ENCODE measurements at regions not wholly inside any gene's neighbourhood (a gene's known extent, or its start where the extent isn't known, plus 50 kb on each side); places are given as distances from the start of the nearest gene placed in this dataset.
A peak's percentile ranks its signal among the peaks of the same experiment; 100 is the strongest.

DNA sequence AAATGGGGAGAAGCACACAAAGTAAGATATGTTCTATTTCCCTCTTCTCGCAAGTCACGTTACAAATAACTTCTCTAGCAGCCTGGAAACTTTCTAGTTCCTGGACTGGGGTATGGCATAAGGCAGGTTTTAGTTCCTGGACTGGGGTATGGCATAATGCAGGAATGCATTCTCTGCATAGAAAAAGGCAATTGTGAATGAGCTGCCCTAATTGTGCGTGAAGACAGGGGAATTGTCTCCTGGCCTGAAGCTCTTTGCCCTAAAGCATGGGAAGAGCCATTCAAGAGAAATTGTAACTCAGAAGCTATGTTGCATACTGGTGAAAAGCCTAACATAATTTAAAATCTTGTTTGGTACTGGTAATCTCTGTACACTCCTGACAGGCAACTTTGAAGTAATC lies 54.3 kb upstream of the CBLB start:
- DNase-seq (ENCODE audit: low spot score): no peak

DNA sequence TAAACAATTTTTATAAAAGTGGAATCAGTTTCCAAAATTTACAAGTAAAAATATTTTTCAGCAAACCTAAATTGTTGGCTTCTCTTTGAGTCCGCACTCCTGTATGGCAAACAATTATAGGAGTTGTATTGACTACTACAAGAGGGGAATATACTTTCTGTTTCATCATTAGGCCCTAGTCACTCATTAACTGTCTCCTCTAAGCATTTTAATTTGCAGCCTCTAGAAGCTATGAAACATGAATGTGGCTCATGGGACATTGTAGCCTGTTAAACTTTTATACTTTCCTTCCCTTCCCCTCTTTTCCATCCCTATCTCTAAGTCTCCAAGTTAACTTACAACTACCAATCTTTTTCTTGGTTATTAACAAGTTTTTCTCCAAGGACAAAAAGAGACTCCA lies 58.9 kb upstream of the CBLB start:
- no peak for DNase-seq (ENCODE audit: low spot score)

DNA sequence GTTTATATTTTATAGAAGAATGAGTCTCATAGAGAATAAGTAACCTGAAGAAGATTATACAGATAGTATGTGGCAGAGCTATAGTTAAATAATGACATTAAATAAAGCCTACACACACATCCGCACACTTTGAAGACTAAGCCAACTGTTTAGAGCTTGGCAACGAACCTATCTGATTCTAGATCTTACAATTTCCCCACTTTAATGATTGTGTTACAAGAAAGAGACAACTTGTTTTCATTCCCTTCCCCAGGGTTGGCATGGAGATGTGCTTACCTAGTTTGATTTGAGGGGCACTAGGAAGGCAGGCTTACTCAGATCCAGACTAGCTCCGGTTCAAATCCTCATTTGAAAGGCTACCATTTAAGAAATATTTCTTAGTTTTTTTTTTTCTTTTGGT lies 61.9 kb upstream of the CBLB start:
- no peak for DNase-seq (ENCODE audit: low spot score)

DNA sequence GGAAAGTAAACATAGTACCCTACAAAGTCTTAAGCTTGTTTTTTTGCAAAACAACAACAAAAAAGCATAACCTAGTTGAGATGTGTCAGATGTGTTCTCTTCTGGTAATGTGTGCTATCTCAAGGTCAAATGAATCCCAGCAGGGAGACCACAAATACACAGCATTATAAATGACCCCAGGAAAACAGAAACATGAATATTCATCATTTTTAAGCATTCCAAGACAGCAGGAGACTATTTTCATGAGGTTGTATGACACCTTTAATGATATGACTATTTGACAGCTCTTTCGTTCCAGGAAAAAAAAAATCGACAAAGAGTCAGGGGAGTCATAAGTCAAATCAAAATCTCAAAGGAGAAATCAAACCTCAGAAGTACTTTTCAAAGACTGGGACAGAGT lies 62.7 kb upstream of the CBLB start:
- no peak for DNase-seq (ENCODE audit: low spot score)

DNA sequence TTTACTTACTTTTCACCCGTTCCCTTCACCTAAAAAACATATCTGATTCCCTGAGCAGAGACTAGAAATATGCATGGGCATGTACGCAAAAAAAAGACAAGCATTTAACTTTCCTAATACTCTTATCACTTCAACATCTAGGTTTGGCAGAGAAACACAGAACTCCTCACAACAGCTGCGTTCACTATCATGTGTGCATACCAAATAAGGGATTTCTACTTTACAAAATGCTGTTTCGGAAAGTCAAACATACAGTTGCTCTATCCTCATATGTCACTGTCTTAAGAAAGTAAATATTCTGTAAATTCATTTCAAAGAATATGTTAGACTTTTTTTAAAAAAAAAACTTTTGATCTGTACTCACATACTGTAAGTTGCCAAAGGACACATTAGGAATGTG lies 65.1 kb upstream of the CBLB start:
- DNase-seq (ENCODE audit: low spot score): no peak

DNA sequence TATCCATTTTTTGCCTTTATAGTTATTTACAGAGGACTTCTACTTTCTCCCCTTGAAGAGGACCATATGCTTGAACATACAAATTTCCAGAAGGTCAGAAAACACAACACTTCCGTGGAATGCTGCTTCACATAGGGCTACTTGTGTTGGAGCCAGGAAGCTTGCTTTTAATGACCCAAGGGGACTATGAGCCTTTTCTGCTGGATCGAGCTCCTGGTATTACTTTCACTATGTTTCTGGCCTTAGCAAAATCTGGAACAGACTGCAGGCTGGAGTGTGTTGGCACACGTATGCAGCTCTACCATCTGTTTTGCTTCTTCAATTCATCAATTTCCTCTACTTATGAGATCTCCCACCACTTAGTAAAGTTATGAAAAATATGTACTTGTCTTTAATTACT lies 69.3 kb upstream of the CBLB start:
- no peak for DNase-seq (ENCODE audit: low spot score)

DNA sequence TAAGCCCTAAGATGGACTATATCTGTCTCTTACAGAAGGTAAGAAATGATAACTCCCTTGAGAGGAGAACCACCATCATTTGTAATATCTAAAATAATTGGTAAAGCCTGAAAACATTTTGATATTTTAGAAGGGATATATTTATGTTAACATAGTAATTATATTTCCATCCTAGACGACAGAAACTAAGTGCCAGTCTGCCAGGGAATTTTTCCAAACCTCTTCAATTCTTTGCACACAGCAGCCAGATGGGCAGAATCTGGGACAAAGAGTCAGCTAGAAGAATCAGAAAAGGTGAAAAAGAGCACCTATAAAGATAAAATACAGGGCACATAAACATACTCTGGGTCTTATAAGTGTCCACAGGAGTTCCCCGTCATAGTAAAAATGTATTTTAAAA lies 70.0 kb upstream of the CBLB start:
- DNase-seq (ENCODE audit: low spot score): no peak

DNA sequence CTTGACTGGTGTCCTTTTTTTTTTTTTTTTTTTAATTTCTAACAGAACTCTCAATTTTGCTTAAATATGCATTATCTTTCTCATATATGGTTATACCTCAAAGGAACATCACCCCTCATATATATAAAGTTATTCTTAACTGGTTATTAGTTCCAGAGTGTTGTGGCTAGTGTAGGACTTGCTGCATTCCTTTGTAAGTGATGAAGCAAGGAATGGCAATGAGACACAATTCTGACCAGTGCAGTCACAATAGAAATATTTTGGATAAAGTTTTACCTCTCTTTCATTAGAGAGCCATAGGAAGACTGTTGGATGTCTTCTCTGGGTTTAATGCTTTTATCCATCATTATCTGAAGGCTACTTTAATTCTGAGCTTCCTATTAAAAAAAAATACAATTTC lies 75.5 kb upstream of the CBLB start:
- DNase-seq (ENCODE audit: low spot score): peak; percentile 12

DNA sequence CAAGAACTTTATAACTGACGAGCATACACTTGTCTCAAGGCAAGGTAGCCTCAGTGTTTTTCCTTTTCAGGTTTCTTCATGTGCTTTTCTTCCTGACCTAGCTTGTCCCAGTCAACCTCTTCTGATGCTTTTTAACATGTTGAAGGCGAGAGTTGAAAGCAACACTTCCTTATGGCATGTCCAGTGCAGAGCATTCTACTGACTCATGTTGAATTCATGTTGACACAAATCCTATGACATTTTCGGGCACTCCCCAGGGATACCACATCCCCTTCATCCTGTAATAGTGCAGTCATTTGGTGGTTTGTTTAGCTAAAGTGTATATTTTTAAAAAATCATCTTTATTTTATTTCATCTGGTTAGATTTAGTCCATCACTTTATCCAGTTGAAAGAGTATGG lies 75.9 kb upstream of the CBLB start:
- peak; percentile 36 for DNase-seq (ENCODE audit: low spot score)

DNA sequence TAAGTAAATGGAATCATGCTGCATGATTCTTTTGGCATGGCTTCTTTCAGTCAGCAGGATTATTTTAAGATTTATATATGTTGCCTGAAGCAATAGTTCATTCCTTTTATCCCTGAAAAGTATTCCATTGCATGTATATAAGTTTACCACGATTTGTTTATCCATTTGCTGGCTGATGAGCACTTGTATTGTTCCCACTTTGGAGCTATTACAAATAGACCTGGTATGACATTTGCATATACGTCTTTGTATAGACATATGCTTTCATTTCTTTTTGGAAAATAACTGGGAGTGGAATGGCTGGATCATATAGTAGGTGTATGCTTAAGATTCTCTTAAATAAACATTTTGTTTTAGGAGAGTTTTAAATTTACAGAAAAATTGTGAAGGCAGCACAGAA lies 79.3 kb upstream of the CBLB start:
- no peak for DNase-seq (ENCODE audit: low spot score)

DNA sequence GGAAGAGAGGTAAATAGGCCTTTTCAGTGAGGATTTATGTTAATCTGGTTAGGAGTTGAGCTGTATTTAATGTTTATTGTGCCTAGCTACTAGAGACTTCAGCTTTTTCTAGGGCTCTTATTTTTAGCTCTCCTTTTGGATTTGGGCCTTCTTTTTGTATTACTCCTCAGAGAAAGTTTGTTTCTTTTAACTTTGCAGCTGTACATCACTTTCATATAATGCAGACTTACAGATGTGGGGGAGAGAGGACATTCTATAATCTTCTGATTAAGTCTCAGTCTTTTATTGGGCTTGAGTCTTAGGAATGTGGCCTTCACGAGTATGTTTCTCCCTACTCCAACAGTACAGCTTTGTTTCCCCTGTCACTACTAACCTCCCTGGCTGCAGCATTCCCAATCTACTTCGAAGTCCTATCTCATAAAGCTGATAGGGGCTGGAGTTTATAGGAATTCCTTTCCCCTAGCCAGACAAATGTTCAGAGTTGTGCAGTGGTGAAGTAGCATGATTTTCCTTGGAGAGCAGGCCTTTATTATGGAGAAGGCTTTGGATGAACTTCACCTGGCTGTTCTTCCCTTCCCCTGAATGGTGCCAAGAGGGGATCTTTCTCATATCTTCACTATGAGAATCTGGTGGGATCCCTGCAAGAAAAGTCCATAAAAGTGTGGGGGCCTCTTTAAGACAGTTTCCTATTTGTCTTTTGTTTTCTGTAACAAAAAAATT lies 82.2 kb upstream of the CBLB start:
- no peak for DNase-seq (ENCODE audit: low spot score)

DNA sequence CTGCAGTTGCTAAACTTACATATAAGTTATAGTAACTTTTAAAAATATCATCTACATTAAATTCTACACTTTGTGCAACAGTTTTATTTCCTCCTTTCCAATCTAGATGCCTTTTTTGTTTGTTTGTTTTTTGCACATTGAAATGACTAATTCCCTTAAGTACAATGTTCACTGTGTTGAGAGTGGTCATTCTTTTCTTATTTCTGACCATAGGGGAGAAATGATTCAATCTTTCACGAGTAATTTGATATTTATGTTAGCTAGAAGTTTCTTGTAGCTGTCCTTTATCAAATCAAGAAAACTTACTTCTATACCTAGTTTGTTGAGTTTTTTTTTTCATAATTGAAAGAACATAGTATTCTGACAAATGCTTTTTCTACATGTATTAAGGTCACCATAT lies 85.0 kb upstream of the CBLB start:
- no peak for DNase-seq (ENCODE audit: low spot score)

DNA sequence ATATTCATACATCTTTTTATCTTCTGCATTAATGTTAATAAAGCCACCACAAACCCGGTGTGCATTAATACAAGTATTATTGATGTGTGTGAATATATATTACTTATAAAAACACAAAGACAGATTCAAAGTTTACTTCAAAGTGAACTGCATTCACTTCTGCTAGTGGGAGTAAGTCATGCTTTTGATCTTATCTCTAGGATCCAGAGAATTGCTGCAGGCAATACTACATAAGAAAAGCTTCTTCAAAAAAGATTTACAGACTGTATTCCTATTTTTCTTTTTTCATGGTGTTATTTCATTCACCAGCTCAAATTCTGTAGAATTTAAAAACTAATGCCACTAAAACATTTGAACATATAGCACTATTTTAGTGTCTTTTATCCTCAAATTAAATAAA lies 87.5 kb upstream of the CBLB start:
- DNase-seq (ENCODE audit: low spot score): no peak

DNA sequence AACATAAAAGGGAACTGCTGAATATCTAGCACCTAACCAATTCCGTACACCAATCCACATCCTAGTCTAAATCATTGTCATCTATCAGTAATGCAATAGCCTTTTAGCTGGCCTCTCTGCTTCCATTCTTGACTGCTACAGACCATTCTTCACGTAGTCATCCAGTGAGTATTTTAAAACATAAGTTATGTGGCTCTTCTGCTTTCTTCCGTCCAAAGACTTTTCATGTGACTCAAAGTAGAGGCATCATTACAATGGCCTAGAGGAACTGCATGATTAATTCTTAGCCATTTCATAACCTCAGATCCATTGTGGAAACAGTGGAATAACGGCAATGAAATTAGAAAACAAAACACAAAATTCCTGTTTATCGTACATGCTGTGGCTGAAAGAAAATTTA lies 88.9 kb upstream of the CBLB start:
- DNase-seq (ENCODE audit: low spot score): no peak

DNA sequence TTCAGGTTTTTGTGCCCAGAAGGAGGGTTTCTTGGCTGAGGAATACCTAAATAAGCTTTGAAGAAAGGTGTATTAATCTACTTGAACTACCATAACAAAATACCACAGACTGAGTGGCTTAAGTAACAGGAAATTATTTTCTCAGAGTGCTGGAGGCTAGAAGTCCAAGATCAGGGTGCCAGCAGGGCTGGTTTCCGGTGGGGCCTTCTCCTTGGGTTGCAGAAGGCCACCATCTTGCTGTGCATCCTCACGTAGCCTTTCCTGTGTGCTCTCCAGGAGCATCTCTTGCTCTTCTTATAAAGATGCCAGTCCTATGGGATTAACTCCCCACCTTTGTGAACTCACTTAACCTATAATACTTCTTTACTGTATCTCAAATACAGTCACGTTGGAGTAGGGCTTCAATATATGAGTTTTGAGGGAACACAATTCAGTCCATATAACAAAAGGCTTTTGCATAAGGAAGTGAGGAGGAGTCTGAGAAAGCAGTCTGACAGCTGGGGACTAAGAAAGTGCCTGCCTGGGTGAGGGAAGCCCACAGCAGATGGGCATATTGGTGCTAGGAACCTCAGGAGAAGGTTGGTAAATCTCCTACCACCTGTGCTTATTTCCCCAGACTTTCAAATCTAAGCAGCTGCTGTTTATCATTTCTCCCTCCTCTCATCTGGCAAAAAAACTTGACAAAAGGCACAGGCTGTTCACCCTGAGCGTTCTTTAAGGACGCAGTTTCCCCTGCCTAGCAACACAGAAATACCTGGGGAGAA lies 89.6 kb upstream of the CBLB start:
- no peak for DNase-seq (ENCODE audit: low spot score)

DNA sequence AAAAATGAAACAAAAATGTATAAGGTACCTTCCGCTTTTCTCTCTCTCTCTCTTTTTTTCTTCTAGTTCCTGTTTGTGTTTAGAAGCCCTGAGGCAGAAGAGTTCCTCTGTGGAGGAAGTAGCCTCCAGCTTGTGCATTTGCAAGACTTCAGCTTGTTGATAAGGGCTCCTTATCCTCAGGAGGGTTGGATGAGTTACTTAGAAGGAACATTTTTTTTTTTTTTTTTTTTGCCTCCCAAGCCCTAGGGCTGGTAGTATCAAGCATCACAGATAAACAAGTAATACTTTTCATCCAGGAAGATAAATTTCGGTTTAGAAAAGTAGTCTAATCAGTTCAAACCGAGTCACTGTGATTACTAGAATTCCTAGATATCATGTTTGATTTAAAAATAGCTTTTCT lies 91.0 kb upstream of the CBLB start:
- DNase-seq (ENCODE audit: low spot score): no peak

DNA sequence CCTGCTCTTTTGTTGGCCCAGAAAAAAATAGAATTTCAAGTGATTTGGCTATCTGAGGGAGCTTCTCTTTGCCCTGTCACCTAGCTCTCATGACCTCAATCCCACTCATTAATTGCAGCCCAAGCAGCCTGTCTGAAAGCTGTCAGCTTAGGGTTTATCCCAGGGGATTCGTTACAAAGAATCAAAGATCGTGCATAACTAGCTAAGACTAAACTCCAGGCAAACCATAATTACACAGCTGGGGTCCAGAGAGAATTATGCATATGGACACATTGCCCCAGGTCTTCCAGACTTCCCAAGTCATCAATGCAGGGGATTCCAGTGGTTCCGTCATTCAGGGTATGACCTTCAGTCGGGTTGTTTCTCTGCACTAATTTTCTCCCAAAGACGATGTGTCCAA lies 91.6 kb upstream of the CBLB start:
- DNase-seq (ENCODE audit: low spot score): no peak

DNA sequence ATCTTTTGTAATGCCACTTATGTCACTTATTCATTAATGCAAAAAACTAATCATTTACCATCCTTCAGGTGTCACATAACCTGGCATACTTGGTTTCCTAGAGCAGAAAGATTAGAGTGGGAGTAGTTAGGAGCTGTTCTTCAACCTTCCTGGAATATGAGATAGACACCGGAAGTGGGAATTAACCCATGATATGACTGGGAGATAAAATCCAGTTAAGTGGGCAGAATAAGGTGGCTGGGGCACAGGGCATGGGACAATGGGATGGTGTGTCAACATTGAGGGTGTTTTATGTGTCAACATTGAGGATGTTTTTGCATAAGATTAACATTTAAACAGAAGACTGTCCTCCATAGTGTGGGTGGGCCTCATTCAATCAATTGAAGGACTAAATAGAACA lies 94.3 kb upstream of the CBLB start:
- DNase-seq (ENCODE audit: low spot score): no peak

DNA sequence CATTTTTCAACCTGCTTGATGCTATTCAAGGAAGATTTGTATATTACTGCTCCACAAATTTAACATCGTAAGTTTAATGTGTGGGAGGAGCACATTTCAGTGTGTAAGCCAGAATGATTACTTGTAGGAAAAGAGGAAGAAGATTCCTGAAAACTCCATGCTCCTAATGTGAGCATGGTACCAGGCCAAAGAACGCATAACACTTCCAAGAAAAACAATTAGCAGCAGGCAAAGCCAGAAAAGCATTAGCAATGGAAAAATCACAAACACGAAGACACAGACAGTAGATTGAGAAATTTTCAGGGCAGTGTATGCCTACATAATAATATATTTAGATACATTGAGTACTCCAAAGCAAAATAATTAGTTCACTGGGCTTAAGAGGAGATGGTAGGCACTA lies 96.6 kb upstream of the CBLB start:
- DNase-seq (ENCODE audit: low spot score): no peak

DNA sequence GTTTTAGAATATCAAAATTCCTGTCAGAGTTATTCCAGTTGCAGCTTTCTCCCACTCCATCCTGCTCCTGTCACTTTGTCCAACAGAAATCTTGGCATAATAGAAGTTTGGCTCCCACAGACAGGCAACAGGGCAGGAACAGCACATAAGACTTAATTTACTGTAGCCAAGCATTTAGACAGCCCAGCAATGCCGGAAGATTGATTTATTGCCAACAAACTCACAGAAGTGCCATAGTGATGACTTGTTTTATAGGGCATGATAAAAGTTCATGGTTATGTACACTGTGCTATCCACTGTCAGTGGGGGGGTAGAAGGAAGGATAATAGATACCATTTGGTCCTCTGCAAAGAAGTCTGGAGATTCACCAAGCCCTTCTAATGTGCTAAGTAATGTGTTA lies 98.3 kb upstream of the CBLB start:
- peak; percentile 32 for DNase-seq (ENCODE audit: low spot score)

DNA sequence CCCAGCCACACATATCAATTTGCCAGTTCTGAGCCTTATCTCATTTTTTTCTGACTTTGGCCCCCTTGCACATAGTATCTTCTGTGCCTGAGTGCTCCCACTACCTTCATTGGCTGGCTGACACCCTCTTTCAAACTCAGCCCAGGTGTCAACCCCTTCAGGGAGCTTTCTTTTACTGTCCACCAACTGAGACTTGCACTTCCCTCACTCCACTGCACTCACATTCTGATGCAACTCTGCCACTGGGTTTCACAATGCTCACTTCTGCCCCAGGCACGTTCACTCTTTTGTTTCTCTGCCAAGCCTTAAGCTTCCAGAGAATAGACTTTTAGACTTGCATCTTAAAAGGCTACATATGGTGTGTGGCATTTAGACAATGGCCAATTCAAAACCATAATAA lies 101.5 kb upstream of the CBLB start:
- DNase-seq (ENCODE audit: low spot score): peak; percentile 21

DNA sequence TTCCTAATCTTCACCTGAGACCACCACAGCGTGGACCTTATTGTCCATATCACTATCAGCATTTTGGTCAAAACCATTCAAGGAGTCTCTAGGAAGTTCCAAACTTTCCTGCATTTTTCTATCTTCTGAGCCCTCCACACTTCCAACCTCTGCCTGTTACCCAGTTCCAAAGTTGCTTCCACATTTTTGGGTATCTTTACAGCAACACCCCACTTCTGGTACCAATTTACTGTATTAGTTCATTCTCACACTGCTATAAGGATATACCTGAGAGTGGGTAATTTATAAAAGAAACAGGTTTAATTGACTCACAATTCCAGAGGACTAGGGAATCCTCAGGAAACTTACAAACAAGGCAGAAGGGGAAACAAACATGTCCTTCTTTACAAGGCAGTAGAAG lies 103.3 kb upstream of the CBLB start:
- DNase-seq (ENCODE audit: low spot score): no peak

DNA sequence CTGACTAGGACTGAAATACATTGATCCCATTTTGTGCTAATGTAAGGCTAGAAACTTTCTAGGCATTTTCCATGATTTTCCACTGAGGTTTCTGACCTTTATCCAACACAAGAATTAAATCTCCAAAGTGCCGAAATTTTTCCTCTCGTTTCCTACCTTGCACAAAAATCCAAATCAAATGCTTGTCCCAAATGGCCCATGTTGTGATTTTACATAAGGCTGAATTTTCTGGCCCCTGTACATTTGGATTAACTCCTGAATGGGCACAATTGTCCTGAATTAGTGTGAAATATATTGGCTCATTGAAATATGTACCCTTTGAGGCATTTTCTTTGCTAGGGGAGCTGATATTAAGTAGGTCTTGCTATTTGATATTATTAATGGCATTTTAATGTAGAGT lies 105.6 kb upstream of the CBLB start:
- DNase-seq (ENCODE audit: low spot score): no peak

DNA sequence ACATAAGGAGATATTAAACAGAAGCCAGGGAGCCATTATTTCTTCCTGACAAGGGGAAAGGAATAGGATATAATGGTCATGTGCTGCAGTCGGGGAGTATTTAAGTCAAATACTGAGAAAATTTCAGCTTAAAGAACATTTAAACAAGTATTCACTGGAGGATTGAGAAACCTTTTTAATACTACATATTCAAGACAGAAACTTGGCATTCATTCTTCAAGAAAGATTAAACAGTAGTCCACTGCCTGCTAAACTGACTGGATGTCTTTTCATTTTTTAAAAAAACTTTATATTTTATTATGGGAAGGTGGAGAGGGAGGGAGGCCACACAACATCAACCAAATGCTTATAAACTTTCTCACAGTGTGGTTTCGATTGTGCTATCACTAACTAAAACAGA lies 107.4 kb upstream of the CBLB start:
- no peak for DNase-seq (ENCODE audit: low spot score)
